Chondrocyte (in vitro differentiated cells): ENCODE measurements at regions not wholly inside any gene's neighbourhood (a gene's known extent, or its start where the extent isn't known, plus 50 kb on each side); places are given as distances from the start of the nearest gene placed in this dataset.

Experiments
- DNase-seq: peaks from one replicate; pipeline ENCODE4 v3.0.0; 2021; ENCODE audit warnings: mixed read lengths, low spot score
- H3K27ac Mint-ChIP-seq: one replicate; pipeline ENCODE4 v1.8.0; 2021; ENCODE audit warnings: mild to moderate bottlenecking, moderate library complexity, mixed read lengths; ENCODE audit not compliant: unreplicated experiment
- H3K27me3 Mint-ChIP-seq: 2 replicates; pipeline ENCODE4 v1.8.0; 2021; ENCODE audit warnings: low read depth, mixed read lengths
- H3K36me3 Mint-ChIP-seq: 2 replicates; pipeline ENCODE4 v1.8.0; 2021; ENCODE audit warnings: low read depth, mixed read lengths
- H3K4me1 Mint-ChIP-seq: 2 replicates; pipeline ENCODE4 v1.8.0; 2021; ENCODE audit warnings: low read depth, mild to moderate bottlenecking, mixed read lengths
- H3K4me3 Mint-ChIP-seq: one replicate; pipeline ENCODE4 v1.8.0; 2021; ENCODE audit warnings: mild to moderate bottlenecking, moderate library complexity, mixed read lengths; ENCODE audit not compliant: unreplicated experiment
- H3K9me3 Mint-ChIP-seq: 2 replicates; pipeline ENCODE4 v1.8.0; 2021; ENCODE audit warnings: low read depth, mixed read lengths
- CTCF ChIP-seq: fragments of 200-600 bp; sonication (generic); IDR thresholded peaks from 2 replicates; pipeline ENCODE4 v1.5.0; 2021; ENCODE audit warnings: antibody characterized with exemption, mild to moderate bottlenecking, moderate library complexity

GRCh38 chr14:87397499-87397898 is 595.5 kb downstream of the GALC start:
- Mint-ChIP-seq H3K4me3 (no peak overlapping the region), H3K27ac (no peak overlapping the region), H3K36me3 (no peaks in the 10 kb centered on the region), H3K4me1 (no peaks in the 10 kb centered on the region), H3K9me3 (peaks cover 3% of the 10 kb centered on the region), H3K27me3 (no peaks in the 10 kb centered on the region)
- no peak for TF ChIP-seq CTCF
- no peak for DNase-seq

- no peaks in the 10 kb centered on the region for H3K4me1 Mint-ChIP-seq
- H3K4me3 Mint-ChIP-seq = no peak overlapping the region
- no peaks in the 10 kb centered on the region for H3K27me3 Mint-ChIP-seq
- H3K9me3 Mint-ChIP-seq = peaks cover 10% of the 10 kb centered on the region
- DNase-seq = no peak
- no peak for TF ChIP-seq CTCF
- no peak overlapping the region for H3K27ac Mint-ChIP-seq
- no peaks in the 10 kb centered on the region for H3K36me3 Mint-ChIP-seq
Measured at GRCh38 chr14:87391066-87391465, 601.9 kb downstream of the GALC start.

GRCh38 chr14:87388946-87389345 is 604.0 kb downstream of the GALC start:
- H3K27me3 Mint-ChIP-seq = no peaks in the 10 kb centered on the region
- TF ChIP-seq CTCF = no peak
- DNase-seq = no peak
- no peak overlapping the region for H3K27ac Mint-ChIP-seq
- peaks cover 18% of the 10 kb centered on the region for H3K9me3 Mint-ChIP-seq
- H3K4me3 Mint-ChIP-seq = no peak overlapping the region
- H3K4me1 Mint-ChIP-seq = no peaks in the 10 kb centered on the region
- H3K36me3 Mint-ChIP-seq = no peaks in the 10 kb centered on the region

- Mint-ChIP-seq H3K9me3 (peaks cover 17% of the 10 kb centered on the region), H3K27me3 (no peaks in the 10 kb centered on the region), H3K4me3 (no peak overlapping the region), H3K27ac (no peak overlapping the region), H3K4me1 (no peaks in the 10 kb centered on the region), H3K36me3 (no peaks in the 10 kb centered on the region)
- TF ChIP-seq CTCF = no peak
- DNase-seq = no peak
Measured at GRCh38 chr14:87387806-87388205, 605.2 kb downstream of the GALC start.

- H3K4me1 Mint-ChIP-seq = no peaks in the 10 kb centered on the region
- peaks cover 1% of the 10 kb centered on the region for H3K36me3 Mint-ChIP-seq
- no peak overlapping the region for H3K27ac Mint-ChIP-seq
- no peak overlapping the region for H3K4me3 Mint-ChIP-seq
- no peaks in the 10 kb centered on the region for H3K27me3 Mint-ChIP-seq
- peaks cover 26% of the 10 kb centered on the region for H3K9me3 Mint-ChIP-seq
- DNase-seq = no peak
- no peak for TF ChIP-seq CTCF
Measured at GRCh38 chr14:87386524-87386923, 606.5 kb downstream of the GALC start.
